ENCODE measurements at regions not wholly inside any gene's neighbourhood (a gene's known extent, or its start where the extent isn't known, plus 50 kb on each side); places are given as distances from the start of the nearest gene placed in this dataset.
"Not testable (repeated sequence)": the region's sequence is repeated elsewhere in the genome, so short reads cannot be mapped to it uniquely, and the experiment has no call there.

DNA sequence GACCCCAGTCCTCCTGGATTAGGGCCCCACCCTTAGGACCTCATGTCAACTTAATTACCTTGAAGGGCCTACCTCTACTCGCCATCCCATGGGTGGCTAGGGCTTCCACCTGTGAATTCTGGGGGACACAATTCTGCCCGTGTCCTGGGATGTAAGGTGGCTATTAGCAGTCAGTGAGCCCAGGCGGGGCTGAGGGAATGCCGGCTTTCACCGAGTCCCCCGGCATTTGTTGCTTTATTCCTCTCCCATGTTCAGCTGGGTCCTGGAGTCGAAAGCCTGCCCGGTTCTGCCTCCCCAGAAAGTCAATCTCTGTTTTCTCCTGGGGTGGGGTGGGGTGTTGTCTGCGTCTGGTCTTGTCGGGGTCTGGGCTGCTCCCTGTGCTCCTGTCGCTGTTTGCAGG is 125.6 kb downstream of the GLRX3 start:
- DNase-seq (ENCODE audit: low spot score) = no peak

DNA sequence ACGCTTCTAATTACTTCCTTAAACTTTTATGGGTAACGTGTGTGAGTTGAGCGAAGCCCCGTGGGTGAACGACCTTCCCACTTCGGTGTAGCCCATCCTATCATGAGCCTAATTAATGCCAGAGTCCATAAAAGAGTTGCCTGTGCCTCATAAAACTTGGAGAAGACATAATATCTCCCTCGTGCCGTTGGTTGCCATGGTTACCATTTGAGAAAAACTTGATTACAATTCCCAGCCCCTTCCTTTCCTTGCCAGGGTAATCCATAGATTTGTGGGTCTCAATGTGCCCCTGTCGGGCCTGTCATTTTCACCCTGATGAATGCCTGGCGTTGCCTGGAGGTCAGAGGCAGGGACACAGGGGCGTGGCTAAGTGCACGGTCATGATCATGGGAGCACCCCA is 127.1 kb downstream of the GLRX3 start:
- DNase-seq (ENCODE audit: low spot score) = no peak

DNA sequence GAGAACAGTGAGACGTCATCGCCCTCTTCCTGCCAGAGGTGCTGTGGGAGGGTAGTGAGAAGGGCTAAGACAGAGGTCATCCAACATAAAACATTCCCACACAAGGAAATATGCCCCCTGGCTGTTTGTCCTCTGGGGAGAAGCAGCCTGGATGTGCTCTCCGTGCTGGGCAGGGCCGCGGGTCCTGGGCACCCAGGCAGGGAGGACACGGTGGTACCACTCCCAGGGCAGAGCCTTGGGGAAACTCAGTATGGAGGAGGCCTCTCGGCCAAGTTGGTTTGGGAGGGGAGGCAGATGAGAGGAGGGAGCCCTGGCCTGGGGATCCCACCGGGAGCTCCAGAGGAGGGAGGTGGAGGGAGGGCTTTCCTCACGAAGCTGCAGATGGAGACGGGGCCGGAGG is 129.4 kb downstream of the GLRX3 start:
- no peak for DNase-seq (ENCODE audit: low spot score)

GRCh38 chr10:130282492-130283218 is 146.5 kb downstream of the GLRX3 start:
- DNase-seq (ENCODE audit: low spot score) = no peak

DNA sequence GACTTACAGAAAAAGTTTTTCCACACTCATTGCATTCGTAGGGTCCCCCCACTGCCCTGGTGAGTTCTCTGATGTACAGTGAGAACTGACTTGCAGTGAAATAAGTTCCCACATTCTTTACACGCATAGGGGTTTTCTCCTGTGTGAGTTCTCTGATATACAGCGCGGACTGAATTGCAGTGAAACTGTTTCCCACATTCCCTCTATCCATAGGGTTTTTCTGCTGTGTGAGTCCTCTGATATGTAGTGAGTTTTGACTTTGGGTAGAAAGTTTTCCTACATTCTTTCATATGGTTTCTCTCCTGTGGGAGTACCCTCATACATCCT is 147.0 kb downstream of the GLRX3 start:
- DNase-seq (ENCODE audit: low spot score) = no peak

GRCh38 chr10:130295761-130296160 is 159.6 kb downstream of the GLRX3 start:
- not testable (repeated sequence) for DNase-seq (ENCODE audit: low spot score)

- no peak for DNase-seq (ENCODE audit: low spot score)
Measured at GRCh38 chr10:130300608-130301020, 164.4 kb downstream of the GLRX3 start.

DNA sequence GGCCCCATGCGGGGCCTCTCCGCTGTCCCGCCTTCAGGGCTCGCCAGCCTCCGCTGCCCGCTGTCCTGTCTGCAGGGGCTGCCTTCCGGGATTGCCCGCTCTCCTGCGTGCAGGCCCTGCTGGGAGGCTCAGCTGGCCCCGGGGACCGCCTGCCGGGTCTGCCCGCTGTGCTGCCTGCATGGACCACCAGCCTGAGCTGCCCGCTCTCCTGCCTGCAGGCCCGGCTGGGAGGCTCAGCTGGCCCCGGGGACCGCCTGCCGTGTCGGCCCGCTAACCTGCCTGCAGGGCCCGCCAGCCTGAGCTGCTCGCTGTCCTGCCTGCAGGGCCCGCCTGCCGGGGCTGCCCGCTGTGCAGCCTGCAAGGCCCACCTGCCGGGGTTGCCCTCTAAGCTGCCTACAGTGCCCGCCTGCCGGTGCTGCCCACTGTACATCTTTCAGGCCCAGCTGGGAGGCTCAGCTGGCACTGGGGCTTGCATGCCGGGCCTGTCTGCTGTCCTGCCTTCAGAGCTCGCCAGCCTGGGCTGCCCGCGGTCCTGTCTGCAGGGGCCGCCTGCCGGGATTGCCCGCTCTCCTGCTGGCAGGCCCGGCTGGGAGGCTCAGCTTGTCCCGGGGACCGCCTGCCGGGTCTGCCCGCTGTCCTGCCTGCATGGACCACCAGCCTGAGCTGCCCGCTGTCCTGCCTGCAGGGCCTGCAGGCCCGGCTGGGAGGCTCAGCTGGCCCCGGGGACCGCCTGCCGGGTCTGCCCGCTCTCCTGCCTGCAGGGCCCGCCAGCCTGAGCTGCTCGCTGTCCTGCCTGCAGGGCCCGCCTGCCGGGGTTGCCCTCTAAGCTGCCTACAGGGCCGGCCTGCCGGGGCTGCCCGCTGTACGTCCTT is 165.1 kb downstream of the GLRX3 start:
- DNase-seq (ENCODE audit: low spot score) = peak; percentile 2

DNA sequence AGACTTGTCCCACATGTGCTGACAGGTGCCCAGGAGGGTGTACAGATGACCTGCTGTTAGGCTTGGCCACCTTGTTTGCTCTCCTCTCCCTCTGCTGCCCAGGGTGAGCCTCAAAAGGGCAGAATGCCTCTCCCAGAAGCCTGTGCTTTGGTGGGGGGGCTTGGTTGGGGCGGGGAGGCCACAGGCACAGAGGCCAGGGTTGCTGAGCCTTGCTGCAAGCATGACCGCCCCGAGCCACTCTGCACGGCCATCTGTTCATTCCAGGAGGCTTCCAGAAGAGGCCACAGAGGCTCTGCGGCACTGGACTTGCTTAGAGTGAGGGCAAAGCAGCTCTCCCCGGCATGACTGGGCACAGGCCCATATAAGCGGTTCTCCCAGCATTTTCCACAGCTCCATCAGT is 190.8 kb downstream of the GLRX3 start:
- no peak for DNase-seq (ENCODE audit: low spot score)

- DNase-seq (ENCODE audit: low spot score) = no peak
Measured at GRCh38 chr10:130329792-130330191, 193.6 kb downstream of the GLRX3 start.

DNA sequence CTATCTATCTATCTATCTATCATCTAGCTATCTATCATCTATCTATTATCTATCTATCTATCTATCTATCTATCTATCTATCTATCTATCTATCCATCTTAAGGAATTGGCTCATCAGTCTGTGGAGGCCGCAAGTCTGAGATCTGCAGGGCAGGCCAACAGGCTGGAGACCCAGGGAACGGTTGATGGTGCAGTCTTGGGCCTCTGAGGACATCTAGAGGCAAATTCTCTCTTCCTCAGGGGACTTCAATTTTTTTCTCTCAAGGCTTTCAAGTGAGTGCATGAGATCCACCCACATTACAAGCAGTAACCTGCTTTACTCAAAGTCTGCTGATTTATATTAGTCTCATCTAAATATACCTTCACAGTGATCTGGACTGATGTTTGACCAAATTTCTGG is 197.0 kb downstream of the GLRX3 start:
- DNase-seq (ENCODE audit: low spot score) = no peak

- DNase-seq (ENCODE audit: low spot score) = no peak
Measured at GRCh38 chr10:130335336-130335735, 199.1 kb downstream of the GLRX3 start.

DNA sequence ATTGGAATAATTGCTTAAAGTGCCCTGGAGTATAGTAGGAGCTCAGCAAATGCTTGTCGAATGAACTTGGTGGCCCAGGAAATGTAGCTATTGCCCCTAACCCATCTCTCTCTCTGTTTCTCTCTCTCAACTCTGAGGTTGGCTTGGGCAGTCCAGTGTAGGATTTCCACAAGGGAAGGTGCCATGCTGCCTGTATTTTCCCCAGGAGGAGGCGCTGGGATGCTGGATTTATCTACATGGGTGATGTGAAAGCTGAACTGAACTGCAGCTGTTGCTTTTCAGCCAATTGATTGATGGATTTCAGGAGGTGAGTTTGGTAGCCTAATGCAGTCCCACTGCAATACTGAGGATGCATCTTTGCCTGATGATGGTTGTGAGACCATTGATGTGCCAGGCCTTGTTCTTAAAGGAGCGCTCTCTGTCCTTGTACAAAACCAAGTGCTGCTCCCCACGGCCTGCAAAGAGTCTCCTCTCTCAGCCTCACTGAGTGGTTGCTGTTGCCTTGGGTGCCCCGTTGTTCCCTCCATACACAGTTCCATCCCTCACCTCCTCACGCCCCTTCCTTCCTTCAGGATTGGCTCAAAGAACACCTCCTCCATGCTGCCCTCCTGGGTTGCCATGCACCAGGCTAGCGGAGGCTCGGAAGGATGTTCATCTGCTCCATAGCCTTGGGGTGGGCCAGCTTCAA is 200.6 kb downstream of the GLRX3 start:
- no peak for DNase-seq (ENCODE audit: low spot score)

GRCh38 chr10:130337305-130337640 is 201.1 kb downstream of the GLRX3 start:
- no peak for DNase-seq (ENCODE audit: low spot score)

DNA sequence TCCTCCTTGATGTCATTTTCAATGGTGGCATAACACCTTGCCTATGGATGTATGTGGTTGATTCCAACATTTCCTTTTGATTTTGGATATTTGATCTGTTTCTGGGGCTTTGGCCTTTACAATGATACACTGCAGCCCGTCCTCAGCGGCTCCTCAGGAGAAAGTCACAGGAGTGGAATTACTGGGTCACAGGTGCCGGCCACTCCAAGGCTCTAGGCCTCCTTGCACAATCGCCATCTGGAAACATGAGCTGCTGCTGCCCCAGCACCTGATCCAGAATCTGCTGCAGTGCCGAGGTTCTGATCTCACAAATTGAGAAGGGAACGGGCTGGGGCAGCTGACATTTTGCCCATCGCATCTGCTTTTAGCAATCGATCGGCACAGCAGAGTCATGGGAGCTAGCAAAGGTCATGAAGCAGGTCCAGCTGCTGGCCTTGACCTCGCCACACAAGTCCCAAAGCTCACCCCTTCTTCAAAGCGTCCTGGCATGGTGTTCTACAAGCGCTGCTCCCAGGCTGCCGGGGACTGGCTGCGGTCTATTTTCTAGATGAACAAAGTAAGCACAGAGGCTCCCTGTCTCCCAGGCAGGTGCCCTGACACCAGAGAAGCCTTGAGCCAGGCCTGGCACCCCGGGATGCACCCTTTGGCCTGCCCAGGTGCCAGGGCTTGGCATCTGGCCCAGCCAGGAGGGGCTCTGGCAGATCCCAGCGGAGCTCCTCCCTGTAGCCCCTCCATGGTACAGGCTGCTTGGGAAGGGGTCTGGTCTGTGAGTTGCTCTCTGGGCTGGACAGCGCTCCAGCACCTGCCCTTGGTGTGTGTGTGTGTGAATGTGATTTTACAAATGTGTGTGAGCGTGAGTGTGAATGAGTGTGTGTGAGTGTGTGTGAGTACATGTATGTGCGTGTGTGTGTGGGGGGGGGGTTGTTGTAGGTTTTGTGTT is 201.8 kb downstream of the GLRX3 start:
- no peak for DNase-seq (ENCODE audit: low spot score)

- DNase-seq (ENCODE audit: low spot score) = no peak
Measured at GRCh38 chr10:130338636-130339024, 202.4 kb downstream of the GLRX3 start.

DNA sequence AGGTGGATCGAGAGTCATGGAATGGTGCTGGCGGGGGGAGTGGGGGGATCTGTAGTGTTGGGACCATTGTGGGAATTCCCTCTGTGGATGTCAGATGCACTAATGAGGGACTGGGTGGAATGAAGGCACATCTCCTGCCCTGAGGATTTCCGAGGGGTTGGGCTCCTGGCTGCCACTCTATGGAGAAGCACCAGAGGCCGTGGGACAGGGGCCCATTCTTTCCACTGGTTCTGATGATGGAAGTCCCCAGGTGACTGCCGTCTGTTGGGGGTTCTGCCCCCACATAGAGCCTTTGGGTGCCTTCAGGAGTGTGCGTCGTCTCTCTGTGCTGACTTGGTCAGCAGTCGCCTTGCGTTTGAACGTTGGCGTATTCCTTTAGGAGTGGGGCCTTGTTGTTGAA is 202.9 kb downstream of the GLRX3 start:
- DNase-seq (ENCODE audit: low spot score) = no peak

GRCh38 chr10:130339911-130340310 is 203.7 kb downstream of the GLRX3 start:
- DNase-seq (ENCODE audit: low spot score) = no peak

- DNase-seq (ENCODE audit: low spot score) = no peak
Measured at GRCh38 chr10:130340816-130341215, 204.6 kb downstream of the GLRX3 start.

- no peak for DNase-seq (ENCODE audit: low spot score)
Measured at GRCh38 chr10:130341356-130341755, 205.2 kb downstream of the GLRX3 start.

DNA sequence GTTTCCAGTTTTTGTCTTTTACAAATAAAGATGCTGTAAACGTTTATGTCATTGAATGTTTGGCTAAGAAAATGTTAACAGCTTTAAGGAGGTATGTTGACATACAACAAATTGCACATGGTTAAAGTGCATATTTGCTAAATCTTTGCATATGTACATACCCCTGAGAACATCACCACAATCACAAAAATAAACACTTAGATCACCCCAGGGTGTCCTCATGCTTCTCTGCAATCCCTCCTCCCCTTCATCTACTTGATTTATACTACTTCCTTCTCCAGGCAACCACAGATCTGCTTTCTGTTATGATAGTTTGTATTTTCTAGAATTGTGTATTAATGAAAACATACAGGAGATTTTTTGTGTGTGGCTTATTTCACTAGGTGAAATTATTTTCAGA is 209.5 kb downstream of the GLRX3 start:
- DNase-seq (ENCODE audit: low spot score) = no peak

GRCh38 chr10:130350996-130351395 is 214.8 kb downstream of the GLRX3 start:
- no peak for DNase-seq (ENCODE audit: low spot score)
